OCI-LY1 (cell line): ENCODE measurements at regions not wholly inside any gene's neighbourhood (a gene's known extent, or its start where the extent isn't known, plus 50 kb on each side); places are given as distances from the start of the nearest gene placed in this dataset.

Experiments used
- H2AFZ ChIP-seq: fragments of 200-600 bp; sonication (generic), shearing (Covaris generic); 2 replicates; pipeline ENCODE4 v1.6.0; 2014; ENCODE audit warnings: antibody characterized with exemption, mild to moderate bottlenecking, low read length
- H3F3A ChIP-seq: fragments of 200-600 bp; sonication (generic), shearing (Covaris generic); 2 replicates; pipeline ENCODE4 v1.6.0; 2014; ENCODE audit warnings: mild to moderate bottlenecking, antibody characterized with exemption, low read length, moderate library complexity; ENCODE audit not compliant: insufficient read depth
- H3K27ac ChIP-seq: fragments of 200-600 bp; sonication (generic); 2 replicates; pipeline ENCODE4 v1.5.1; 2014; ENCODE audit warnings: low read length, mixed run types, mild to moderate bottlenecking, low read depth; ENCODE audit not compliant: poor library complexity, severe bottlenecking
- H3K27me3 ChIP-seq: fragments of 200-600 bp; sonication (generic); 2 replicates; pipeline ENCODE4 v1.6.0; 2014; ENCODE audit warnings: antibody characterized with exemption, mild to moderate bottlenecking, low read length, moderate library complexity; ENCODE audit not compliant: insufficient read depth
- H3K36me3 ChIP-seq: fragments of 200-600 bp; sonication (generic); 2 replicates; pipeline ENCODE4 v1.6.1; 2014; ENCODE audit warnings: mild to moderate bottlenecking, antibody characterized with exemption, low read length, moderate library complexity, mixed read lengths; ENCODE audit not compliant: insufficient read depth
- H3K4me1 ChIP-seq: fragments of 200-600 bp; sonication (generic); 2 replicates; pipeline ENCODE4 v1.5.1; 2014; ENCODE audit warnings: mild to moderate bottlenecking, low read length, moderate library complexity; ENCODE audit not compliant: insufficient read depth, severe bottlenecking
- H3K4me2 ChIP-seq: fragments of 200-600 bp; sonication (generic), shearing (Covaris generic); 2 replicates; pipeline ENCODE4 v1.6.1; 2014; ENCODE audit warnings: low read length
- H3K4me3 ChIP-seq: fragments of 200-600 bp; sonication (generic); 2 replicates; pipeline ENCODE4 v1.5.1; 2014; ENCODE audit warnings: low read length, low read depth, mild to moderate bottlenecking, mixed read lengths; ENCODE audit not compliant: poor library complexity, severe bottlenecking
- H3K79me2 ChIP-seq: fragments of 200-600 bp; shearing (Covaris generic); 2 replicates; pipeline ENCODE4 v1.6.1; 2016; ENCODE audit warnings: mixed run types, low read length, mixed read lengths; ENCODE audit not compliant: insufficient read depth
- H3K9ac ChIP-seq: fragments of 200-600 bp; sonication (generic), shearing (Covaris generic); 2 replicates; pipeline ENCODE4 v1.6.1; 2014; ENCODE audit warnings: mild to moderate bottlenecking, low read length, mixed read lengths
- H3K9me2 ChIP-seq: fragments of 200-600 bp; sonication (generic), shearing (Covaris generic); 2 replicates; pipeline ENCODE4 v1.6.1; 2014; ENCODE audit warnings: low read depth, mild to moderate bottlenecking, low read length, mixed read lengths
- H3K9me3 ChIP-seq: fragments of 200-600 bp; shearing (Covaris generic); 2 replicates; pipeline ENCODE4 v1.6.1; 2014; ENCODE audit warnings: low read length, mixed read lengths
- H4K20me1 ChIP-seq: fragments of 200-600 bp; sonication (generic), shearing (Covaris generic); 2 replicates; pipeline ENCODE4 v1.6.0; 2016; ENCODE audit warnings: mild to moderate bottlenecking, low read length; ENCODE audit not compliant: insufficient read depth
- EZH2 ChIP-seq: fragments of 200-600 bp; sonication (generic), shearing (Covaris generic); IDR thresholded peaks from 2 replicates; pipeline ENCODE4 v1.8.0; 2017; ENCODE audit warnings: borderline replicate concordance, mixed run types, mild to moderate bottlenecking, antibody characterized with exemption, low read length, moderate library complexity, mixed read lengths
- TF ChIP-seq, protein P1 (sequence below): fragments of 200-600 bp; sonication (generic), shearing (Covaris generic); IDR thresholded peaks from 2 replicates; pipeline ENCODE4 v1.5.1; 2017; ENCODE audit warnings: mild to moderate bottlenecking, antibody characterized with exemption, low read length, moderate library complexity, mixed read lengths

DNA sequence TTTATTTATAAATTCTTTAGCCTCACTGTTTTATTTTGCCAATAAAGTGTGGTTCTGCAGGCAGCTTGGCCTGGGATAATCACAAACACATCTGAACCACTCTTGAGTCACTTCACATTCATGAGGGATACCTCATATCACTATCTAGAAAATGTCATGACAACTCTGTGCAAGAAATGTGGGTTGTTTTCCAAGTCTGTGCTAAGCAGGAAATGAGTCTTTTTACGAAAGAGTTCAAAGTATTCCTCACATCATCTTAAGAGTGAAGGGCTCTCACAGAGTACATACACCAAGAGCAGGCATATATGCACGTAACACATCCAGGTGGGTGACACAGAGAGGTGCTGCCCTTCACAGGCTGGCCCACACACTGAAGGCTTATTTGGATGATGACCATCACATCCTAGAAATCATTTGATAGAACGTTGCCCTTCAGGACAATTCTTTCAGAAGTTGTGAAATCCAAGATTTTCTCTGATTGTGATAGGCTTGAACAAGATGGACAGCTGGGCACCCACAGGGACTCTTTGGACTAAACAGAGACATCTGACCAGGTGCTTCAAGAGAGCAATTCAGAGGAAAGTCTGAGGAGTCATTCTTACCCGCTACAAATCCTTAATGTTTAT lies 811.1 kb upstream of the LRATD1 start:
- Histone ChIP-seq H3K4me1 (no peaks in the 10 kb centered on the region), H3K27me3 (no peaks in the 10 kb centered on the region), H2AFZ (no peak overlapping the region), H3K4me3 (no peak overlapping the region), H3K79me2 (no peaks in the 10 kb centered on the region), H3F3A (no peaks in the 10 kb centered on the region), H3K9me2 (no peaks in the 10 kb centered on the region), H3K9me3 (no peaks in the 10 kb centered on the region), H4K20me1 (no peaks in the 10 kb centered on the region), H3K9ac (no peak overlapping the region), H3K4me2 (no peak overlapping the region), H3K27ac (no peak overlapping the region), H3K36me3 (no peaks in the 10 kb centered on the region)
- TF ChIP-seq, protein P1, sequence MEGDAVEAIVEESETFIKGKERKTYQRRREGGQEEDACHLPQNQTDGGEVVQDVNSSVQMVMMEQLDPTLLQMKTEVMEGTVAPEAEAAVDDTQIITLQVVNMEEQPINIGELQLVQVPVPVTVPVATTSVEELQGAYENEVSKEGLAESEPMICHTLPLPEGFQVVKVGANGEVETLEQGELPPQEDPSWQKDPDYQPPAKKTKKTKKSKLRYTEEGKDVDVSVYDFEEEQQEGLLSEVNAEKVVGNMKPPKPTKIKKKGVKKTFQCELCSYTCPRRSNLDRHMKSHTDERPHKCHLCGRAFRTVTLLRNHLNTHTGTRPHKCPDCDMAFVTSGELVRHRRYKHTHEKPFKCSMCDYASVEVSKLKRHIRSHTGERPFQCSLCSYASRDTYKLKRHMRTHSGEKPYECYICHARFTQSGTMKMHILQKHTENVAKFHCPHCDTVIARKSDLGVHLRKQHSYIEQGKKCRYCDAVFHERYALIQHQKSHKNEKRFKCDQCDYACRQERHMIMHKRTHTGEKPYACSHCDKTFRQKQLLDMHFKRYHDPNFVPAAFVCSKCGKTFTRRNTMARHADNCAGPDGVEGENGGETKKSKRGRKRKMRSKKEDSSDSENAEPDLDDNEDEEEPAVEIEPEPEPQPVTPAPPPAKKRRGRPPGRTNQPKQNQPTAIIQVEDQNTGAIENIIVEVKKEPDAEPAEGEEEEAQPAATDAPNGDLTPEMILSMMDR = no peak
- no peak for TF ChIP-seq EZH2

DNA sequence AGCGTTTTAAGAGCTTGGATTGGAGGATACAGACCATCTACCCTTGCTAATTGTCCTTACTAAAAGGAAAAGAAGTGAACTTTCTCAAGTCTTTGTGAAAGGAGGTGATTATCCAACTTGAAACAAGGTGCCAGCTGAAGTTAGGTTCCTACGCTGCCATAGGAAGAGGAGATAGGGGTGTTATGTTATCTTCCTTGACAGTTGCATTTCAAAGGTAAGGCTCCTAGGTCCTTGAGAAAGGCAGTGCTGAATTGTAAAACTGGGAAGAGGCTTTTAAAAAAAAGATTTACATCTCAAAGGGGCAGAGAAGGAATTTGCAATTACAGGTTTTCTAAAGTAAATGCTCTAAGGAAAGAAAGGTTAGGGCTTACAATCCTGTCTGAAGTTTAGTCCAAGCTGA lies 810.2 kb upstream of the LRATD1 start:
- TF ChIP-seq, protein P1 = no peak
- TF ChIP-seq EZH2 = no peak
- Histone ChIP-seq H2AFZ (no peak overlapping the region), H3K9ac (no peak overlapping the region), H3K36me3 (no peaks in the 10 kb centered on the region), H3K9me2 (no peaks in the 10 kb centered on the region), H3K79me2 (no peaks in the 10 kb centered on the region), H3K4me1 (no peaks in the 10 kb centered on the region), H3F3A (no peaks in the 10 kb centered on the region), H3K4me3 (no peak overlapping the region), H3K27me3 (no peaks in the 10 kb centered on the region), H4K20me1 (no peaks in the 10 kb centered on the region), H3K4me2 (no peak overlapping the region), H3K27ac (no peak overlapping the region), H3K9me3 (no peaks in the 10 kb centered on the region)

DNA sequence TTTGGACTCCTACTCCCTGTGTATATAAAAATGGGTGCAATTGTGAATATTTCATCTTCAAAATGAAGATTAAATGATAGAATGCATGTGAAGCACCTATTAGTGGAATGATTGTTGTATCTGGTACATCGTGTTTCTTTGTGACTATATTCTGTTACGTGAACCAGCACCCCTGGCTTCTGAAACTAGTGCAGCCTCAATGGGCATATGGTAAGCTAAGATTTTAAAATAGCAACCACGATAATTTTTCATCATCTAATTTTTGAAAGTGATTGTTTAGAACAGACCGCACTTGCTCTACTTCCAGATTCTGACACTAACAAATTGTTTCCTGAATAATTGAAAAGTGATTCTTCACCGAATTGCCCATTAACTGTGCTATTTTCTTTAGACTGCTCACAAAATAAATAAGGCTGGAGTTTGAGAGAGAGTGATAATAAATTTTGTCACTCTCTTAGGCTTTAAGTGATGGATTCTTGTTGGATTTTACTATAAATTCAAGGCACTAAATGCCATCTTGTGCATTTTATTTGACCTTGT lies 806.1 kb upstream of the LRATD1 start:
- Histone ChIP-seq H3K79me2 (no peaks in the 10 kb centered on the region), H3K4me2 (no peak overlapping the region), H3K36me3 (no peaks in the 10 kb centered on the region), H3K9me2 (no peaks in the 10 kb centered on the region), H3K27ac (no peak overlapping the region), H3K27me3 (no peaks in the 10 kb centered on the region), H3K4me1 (no peaks in the 10 kb centered on the region), H2AFZ (no peak overlapping the region), H3F3A (no peaks in the 10 kb centered on the region), H3K4me3 (no peak overlapping the region), H3K9me3 (no peaks in the 10 kb centered on the region), H4K20me1 (no peaks in the 10 kb centered on the region), H3K9ac (no peak overlapping the region)
- TF ChIP-seq, protein P1 = no peak
- no peak for TF ChIP-seq EZH2
